SK-N-MC (cell line): ENCODE measurements at regions not wholly inside any gene's neighbourhood (a gene's known extent, or its start where the extent isn't known, plus 50 kb on each side); places are given as distances from the start of the nearest gene placed in this dataset.

Experiments used
- EZH2 ChIP-seq: fragments of 200-600 bp; sonication (generic); IDR thresholded peaks from one replicate; pipeline ENCODE4 v1.6.1; 2017; ENCODE audit warnings: antibody characterized with exemption
- POLR2AphosphoS5 ChIP-seq: IDR thresholded peaks from 2 replicates; pipeline ENCODE4 v1.6.1; 2012; ENCODE audit warnings: mild to moderate bottlenecking, low read depth, low read length, borderline replicate concordance

DNA sequence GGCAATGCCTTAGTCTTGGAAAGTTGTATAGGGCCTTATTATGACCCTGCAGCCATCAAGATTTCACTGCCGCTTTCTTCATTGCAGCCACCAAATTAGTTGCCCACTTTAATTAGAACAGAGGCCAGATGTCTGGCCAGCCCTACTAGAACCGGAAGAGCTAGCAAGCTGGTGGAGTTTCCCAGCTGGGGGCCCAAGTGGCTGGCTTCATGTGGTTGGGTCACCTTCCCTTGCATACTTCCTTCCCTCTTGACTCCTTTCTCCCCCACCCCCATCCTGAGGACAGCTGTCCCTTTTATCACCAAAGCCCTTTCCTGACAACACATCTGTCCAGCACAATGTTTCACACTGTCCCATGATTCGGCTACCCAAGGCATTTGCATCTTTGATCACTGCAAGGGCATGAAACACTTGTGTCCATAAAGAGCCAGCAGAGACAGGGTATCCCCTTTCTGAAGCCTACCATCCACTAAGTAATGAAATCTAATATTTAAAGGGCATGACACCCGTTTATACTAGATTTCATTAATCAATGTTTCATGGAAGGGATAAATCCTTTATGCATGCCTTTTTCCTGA lies 187.2 kb downstream of the BCL11A start:
- no peak for TF ChIP-seq EZH2
- TF ChIP-seq POLR2AphosphoS5, result no peak
